ENCODE measurements at regions not wholly inside any gene's neighbourhood (a gene's known extent, or its start where the extent isn't known, plus 50 kb on each side); places are given as distances from the start of the nearest gene placed in this dataset.

DNA sequence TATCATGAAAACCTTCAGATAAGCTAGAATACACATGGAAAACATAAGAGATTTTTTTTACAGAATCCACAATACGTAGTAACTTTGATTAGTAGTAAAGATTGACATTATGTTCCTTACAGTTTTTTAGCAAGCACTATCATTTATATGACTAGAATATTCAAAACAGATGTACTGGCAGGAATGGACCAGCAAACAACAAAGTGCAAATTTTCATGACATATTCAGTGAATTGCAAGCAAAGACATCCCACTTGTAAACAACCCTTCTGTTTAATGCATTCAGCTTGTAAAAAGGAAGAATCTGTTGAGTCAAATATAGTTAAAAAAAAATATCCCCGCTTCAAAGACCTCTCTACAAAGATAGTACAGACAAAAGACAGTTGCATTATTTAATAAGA is 403.7 kb upstream of the TRAM1L1 start:
- Mint-ChIP-seq H3K4me1 (ENCODE audit: low read depth) (no peaks in the 10 kb centered on the region), H3K4me3 (no peak overlapping the region), H3K36me3 (ENCODE audit: low read depth) (no peaks in the 10 kb centered on the region), H3K27me3 (no peaks in the 10 kb centered on the region), H3K27ac (no peak overlapping the region), H3K9me3 (no peaks in the 10 kb centered on the region)
- intact Hi-C loops (cut with micrococcal nuclease) = no loop called here

- Mint-ChIP-seq H3K36me3 (ENCODE audit: low read depth) (no peaks in the 10 kb centered on the region), H3K4me1 (ENCODE audit: low read depth) (no peaks in the 10 kb centered on the region), H3K9me3 (no peaks in the 10 kb centered on the region), H3K4me3 (no peak overlapping the region), H3K27ac (no peak overlapping the region), H3K27me3 (no peaks in the 10 kb centered on the region)
- intact Hi-C loops (cut with micrococcal nuclease) = no loop called here
Observed at GRCh38 chr4:117491516-117491915, 406.1 kb upstream of the TRAM1L1 start.

- intact Hi-C loops (cut with micrococcal nuclease) = no loop called here
- H3K27ac Mint-ChIP-seq = no peak overlapping the region
- no peaks in the 10 kb centered on the region for H3K27me3 Mint-ChIP-seq
- no peaks in the 10 kb centered on the region for H3K36me3 Mint-ChIP-seq (ENCODE audit: low read depth)
- no peaks in the 10 kb centered on the region for H3K4me1 Mint-ChIP-seq (ENCODE audit: low read depth)
- no peaks in the 10 kb centered on the region for H3K9me3 Mint-ChIP-seq
- no peak overlapping the region for H3K4me3 Mint-ChIP-seq
Observed at GRCh38 chr4:117495802-117496201, 410.4 kb upstream of the TRAM1L1 start.

DNA sequence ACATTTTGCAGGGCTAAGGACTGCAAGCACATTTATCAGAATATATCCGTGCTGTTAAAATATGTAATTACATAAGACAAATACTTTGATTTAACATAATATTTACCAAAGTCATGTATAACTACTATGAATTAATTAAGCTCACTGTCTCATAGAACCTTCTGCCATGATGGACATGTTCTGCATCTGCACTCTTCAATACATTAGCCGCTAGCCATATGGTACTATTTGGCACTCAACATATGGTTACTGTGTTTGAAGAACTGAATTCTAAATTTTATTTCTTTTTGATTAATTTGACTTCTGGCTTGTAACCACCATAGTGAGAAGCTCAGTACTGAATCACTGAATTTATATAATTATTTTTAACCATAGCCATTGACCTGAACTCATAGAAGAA is 427.0 kb upstream of the TRAM1L1 start:
- Mint-ChIP-seq H3K4me1 (ENCODE audit: low read depth) (no peaks in the 10 kb centered on the region), H3K9me3 (no peaks in the 10 kb centered on the region), H3K27ac (no peak overlapping the region), H3K4me3 (no peak overlapping the region), H3K27me3 (no peaks in the 10 kb centered on the region), H3K36me3 (ENCODE audit: low read depth) (no peaks in the 10 kb centered on the region)
- intact Hi-C loops (cut with micrococcal nuclease) = no loop called here

DNA sequence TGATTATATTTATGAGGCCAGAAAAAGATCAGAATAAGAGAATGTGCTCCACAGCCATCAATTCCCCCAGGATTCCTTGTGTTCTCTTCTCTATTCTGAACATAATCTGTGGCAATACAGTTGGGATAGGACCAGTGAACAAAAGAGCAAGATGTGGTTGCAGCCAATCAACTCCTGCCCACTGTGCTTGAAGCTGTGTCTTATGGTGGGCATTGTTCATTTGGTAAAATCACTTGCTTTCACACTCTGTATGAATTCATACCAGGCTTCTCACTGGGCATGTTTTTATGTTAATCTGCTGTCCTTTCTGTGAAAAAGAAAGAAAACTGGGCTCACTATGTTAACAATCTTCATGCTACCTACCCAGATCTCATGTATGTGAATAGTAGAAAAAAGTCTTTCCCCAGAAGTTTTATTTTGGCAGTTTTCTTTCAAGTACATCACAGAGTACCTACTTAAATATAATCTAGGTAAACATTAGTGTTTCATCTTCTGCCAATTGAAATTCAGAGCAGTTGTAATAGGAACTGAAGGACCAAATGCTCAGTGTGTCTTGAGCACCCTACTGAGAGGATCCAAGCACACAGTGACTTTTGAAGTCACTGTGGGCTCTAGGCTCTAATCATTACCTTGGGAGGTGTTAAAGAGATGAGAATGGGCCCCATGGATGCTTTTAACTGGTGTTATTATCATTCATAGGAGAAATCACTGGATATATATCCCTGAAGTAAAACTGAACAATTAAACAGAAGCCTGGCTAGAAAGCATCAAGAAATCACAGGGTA is 429.2 kb upstream of the TRAM1L1 start:
- intact Hi-C loops (cut with micrococcal nuclease) = no loop called here

GRCh38 chr4:117515921-117516320 is 430.5 kb upstream of the TRAM1L1 start:
- no peak overlapping the region for H3K27ac Mint-ChIP-seq
- no peaks in the 10 kb centered on the region for H3K4me1 Mint-ChIP-seq (ENCODE audit: low read depth)
- no peaks in the 10 kb centered on the region for H3K36me3 Mint-ChIP-seq (ENCODE audit: low read depth)
- H3K4me3 Mint-ChIP-seq = no peak overlapping the region
- peaks cover 25% of the 10 kb centered on the region for H3K9me3 Mint-ChIP-seq
- intact Hi-C loops (cut with micrococcal nuclease) = no loop called here
- no peaks in the 10 kb centered on the region for H3K27me3 Mint-ChIP-seq

More for the DNA sequence above, 429.2 kb upstream of the TRAM1L1 start:
- Mint-ChIP-seq H3K9me3 (peaks cover 17% of the 10 kb centered on the region), H3K4me1 (ENCODE audit: low read depth) (no peaks in the 10 kb centered on the region), H3K27ac (no peak overlapping the region), H3K27me3 (no peaks in the 10 kb centered on the region), H3K4me3 (no peak overlapping the region), H3K36me3 (ENCODE audit: low read depth) (no peaks in the 10 kb centered on the region)

DNA sequence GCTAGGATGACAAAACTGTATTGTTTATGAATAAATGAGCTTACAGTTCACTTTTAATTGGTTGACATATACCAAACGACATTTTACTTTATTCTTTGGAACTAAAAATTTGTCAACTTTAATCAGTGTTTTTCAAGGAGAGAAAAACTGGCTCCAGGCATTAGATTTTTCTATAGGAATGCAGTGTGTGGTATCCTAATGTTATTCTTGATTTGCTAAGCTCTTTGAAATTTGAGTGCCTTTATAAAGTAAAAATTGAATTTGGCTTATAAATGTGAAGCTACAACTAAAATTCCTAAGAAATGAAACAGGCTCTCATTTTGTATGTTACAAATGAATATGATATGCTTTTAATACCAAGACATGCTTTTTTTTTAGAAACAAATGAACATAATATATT is 442.2 kb upstream of the TRAM1L1 start:
- intact Hi-C loops (cut with micrococcal nuclease) = no loop called here
- no peaks in the 10 kb centered on the region for H3K4me1 Mint-ChIP-seq (ENCODE audit: low read depth)
- H3K4me3 Mint-ChIP-seq = no peak overlapping the region
- H3K36me3 Mint-ChIP-seq (ENCODE audit: low read depth) = no peaks in the 10 kb centered on the region
- no peaks in the 10 kb centered on the region for H3K9me3 Mint-ChIP-seq
- H3K27me3 Mint-ChIP-seq = no peaks in the 10 kb centered on the region
- H3K27ac Mint-ChIP-seq = no peak overlapping the region

DNA sequence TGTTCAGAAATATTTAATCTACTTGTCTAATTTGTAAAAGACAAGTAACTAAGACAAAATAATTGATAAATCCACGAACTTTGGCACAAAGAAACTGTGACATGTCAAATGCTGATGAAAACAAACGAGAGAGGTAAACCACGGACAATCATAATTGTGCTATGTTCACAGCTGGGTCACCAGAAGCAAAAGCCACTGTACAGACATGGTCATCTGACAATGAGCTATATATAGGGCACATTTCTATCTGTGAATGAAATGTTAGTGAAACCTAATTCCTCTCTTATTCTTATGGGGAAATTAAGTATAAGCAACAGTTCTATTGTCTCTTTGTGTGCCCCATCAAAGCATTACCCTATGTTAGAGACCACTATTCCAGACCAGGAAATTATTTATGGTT is 444.0 kb upstream of the TRAM1L1 start:
- H3K27me3 Mint-ChIP-seq = no peaks in the 10 kb centered on the region
- no peaks in the 10 kb centered on the region for H3K4me1 Mint-ChIP-seq (ENCODE audit: low read depth)
- H3K4me3 Mint-ChIP-seq = no peak overlapping the region
- no peaks in the 10 kb centered on the region for H3K36me3 Mint-ChIP-seq (ENCODE audit: low read depth)
- H3K9me3 Mint-ChIP-seq = no peaks in the 10 kb centered on the region
- intact Hi-C loops (cut with micrococcal nuclease) = no loop called here
- H3K27ac Mint-ChIP-seq = no peak overlapping the region

GRCh38 chr4:117533501-117533900 is 448.1 kb upstream of the TRAM1L1 start:
- no peaks in the 10 kb centered on the region for H3K4me1 Mint-ChIP-seq (ENCODE audit: low read depth)
- intact Hi-C loops (cut with micrococcal nuclease) = no loop called here
- H3K9me3 Mint-ChIP-seq = no peaks in the 10 kb centered on the region
- H3K27ac Mint-ChIP-seq = no peak overlapping the region
- no peaks in the 10 kb centered on the region for H3K27me3 Mint-ChIP-seq
- H3K4me3 Mint-ChIP-seq = no peak overlapping the region
- H3K36me3 Mint-ChIP-seq (ENCODE audit: low read depth) = no peaks in the 10 kb centered on the region

DNA sequence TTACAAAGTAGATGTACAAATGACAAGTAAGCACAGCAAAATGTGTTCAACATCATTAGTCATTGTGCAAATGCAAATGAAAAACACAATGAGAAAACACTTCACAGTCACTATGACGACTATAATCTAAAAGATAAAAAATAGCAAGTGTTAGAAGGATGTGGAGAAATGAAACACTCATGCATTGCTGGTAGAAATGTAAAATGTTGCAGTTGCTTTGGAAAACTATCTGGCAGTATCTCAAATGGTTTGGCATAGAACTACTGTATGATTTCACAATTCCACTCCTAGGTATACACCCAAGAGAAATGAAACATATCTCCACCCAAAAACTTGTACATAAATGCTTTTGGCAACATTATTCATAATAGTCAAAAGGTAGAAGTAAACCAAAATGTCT is 459.7 kb upstream of the TRAM1L1 start:
- intact Hi-C loops (cut with micrococcal nuclease) = no loop called here
- Mint-ChIP-seq H3K4me1 (ENCODE audit: low read depth) (no peaks in the 10 kb centered on the region), H3K9me3 (no peaks in the 10 kb centered on the region), H3K36me3 (ENCODE audit: low read depth) (no peaks in the 10 kb centered on the region), H3K27me3 (no peaks in the 10 kb centered on the region), H3K4me3 (no peak overlapping the region), H3K27ac (no peak overlapping the region)

DNA sequence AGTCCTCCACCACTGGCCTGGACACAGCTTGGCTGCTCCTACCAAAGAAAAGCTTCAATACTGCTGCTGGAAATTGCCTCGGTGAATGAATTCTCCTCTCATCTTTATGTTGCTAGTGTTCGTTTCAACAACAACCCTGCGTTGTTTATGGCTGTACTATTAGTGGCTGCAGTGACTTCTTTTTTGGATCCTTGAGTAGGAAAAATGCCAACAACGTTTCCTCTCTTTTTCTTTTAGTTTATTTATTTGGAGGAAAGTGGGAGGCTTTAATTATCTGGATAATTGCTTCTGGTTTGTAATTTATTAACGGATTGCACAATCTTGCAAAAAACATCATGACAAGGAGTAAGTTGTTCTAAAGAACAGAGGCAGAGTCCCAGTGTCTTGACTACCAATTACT is 464.1 kb upstream of the TRAM1L1 start:
- H3K4me1 Mint-ChIP-seq (ENCODE audit: low read depth) = no peaks in the 10 kb centered on the region
- H3K27me3 Mint-ChIP-seq = no peaks in the 10 kb centered on the region
- no peaks in the 10 kb centered on the region for H3K9me3 Mint-ChIP-seq
- no peaks in the 10 kb centered on the region for H3K36me3 Mint-ChIP-seq (ENCODE audit: low read depth)
- intact Hi-C loops (cut with micrococcal nuclease) = no loop called here
- H3K4me3 Mint-ChIP-seq = no peak overlapping the region
- no peak overlapping the region for H3K27ac Mint-ChIP-seq

- intact Hi-C loops (cut with micrococcal nuclease) = no loop called here
- Mint-ChIP-seq H3K27ac (no peak overlapping the region), H3K4me1 (ENCODE audit: low read depth) (no peaks in the 10 kb centered on the region), H3K9me3 (no peaks in the 10 kb centered on the region), H3K36me3 (ENCODE audit: low read depth) (no peaks in the 10 kb centered on the region), H3K4me3 (no peak overlapping the region), H3K27me3 (no peaks in the 10 kb centered on the region)
Observed at GRCh38 chr4:117550085-117550484, 464.7 kb upstream of the TRAM1L1 start.

DNA sequence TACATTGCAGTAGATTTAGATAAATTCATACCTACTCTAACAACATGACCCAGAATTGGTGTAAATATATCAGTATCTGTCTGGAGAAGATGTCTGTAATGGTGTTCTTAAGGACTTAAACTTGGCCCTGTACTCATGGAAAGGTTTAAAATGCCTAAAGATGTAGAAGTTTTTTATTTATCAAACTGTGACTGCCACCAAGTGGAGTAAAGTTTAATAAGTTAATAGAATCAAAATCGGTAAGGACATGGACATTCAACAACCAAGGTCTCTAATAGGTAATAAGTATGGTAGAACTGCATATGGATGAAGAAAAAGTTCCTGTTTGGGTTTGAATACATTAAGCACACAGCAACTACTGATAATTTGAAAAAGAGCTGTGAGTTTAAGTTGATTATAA is 474.0 kb upstream of the NDST3 start:
- no peak overlapping the region for H3K4me3 Mint-ChIP-seq
- no peaks in the 10 kb centered on the region for H3K36me3 Mint-ChIP-seq (ENCODE audit: low read depth)
- intact Hi-C loops (cut with micrococcal nuclease) = no loop called here
- H3K4me1 Mint-ChIP-seq (ENCODE audit: low read depth) = no peaks in the 10 kb centered on the region
- no peaks in the 10 kb centered on the region for H3K9me3 Mint-ChIP-seq
- no peaks in the 10 kb centered on the region for H3K27me3 Mint-ChIP-seq
- no peak overlapping the region for H3K27ac Mint-ChIP-seq

DNA sequence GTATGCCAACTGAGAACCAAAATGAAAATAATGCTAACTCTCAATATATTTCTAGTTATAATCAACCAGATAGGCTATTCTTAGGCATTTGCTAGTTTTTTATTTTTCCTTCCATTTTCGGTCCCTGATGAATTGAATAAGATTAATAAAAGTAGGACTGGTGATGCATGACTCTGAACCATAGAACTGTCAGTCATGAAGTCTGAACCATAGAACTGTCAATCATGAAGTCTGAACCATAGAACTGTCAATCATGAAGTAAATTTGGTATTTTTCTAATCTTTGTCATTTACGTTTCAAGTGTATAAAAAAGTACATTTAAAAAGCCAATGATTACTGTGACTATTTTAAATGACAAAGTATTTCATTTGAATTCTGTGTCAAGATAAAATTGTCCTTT is 460.2 kb upstream of the NDST3 start:
- H3K4me1 Mint-ChIP-seq (ENCODE audit: low read depth) = no peaks in the 10 kb centered on the region
- H3K27ac Mint-ChIP-seq = no peak overlapping the region
- no peaks in the 10 kb centered on the region for H3K27me3 Mint-ChIP-seq
- intact Hi-C loops (cut with micrococcal nuclease) = no loop called here
- no peaks in the 10 kb centered on the region for H3K9me3 Mint-ChIP-seq
- H3K36me3 Mint-ChIP-seq (ENCODE audit: low read depth) = no peaks in the 10 kb centered on the region
- H3K4me3 Mint-ChIP-seq = no peak overlapping the region

GRCh38 chr4:117575850-117576249 is 458.4 kb upstream of the NDST3 start:
- Mint-ChIP-seq H3K4me3 (no peak overlapping the region), H3K27me3 (no peaks in the 10 kb centered on the region), H3K27ac (no peak overlapping the region), H3K9me3 (no peaks in the 10 kb centered on the region), H3K4me1 (ENCODE audit: low read depth) (no peaks in the 10 kb centered on the region), H3K36me3 (ENCODE audit: low read depth) (no peaks in the 10 kb centered on the region)
- intact Hi-C loops (cut with micrococcal nuclease) = no loop called here

Measured in dendritic cell treated with granulocyte-macrophage colony-stimulating factor and Interleukin-4, amounts not matched to agents 40 ng/mL and 50 ng/mL, for 4 days (primary cell).